ENCODE measurements at regions not wholly inside any gene's neighbourhood (a gene's known extent, or its start where the extent isn't known, plus 50 kb on each side); places are given as distances from the start of the nearest gene placed in this dataset.

DNA sequence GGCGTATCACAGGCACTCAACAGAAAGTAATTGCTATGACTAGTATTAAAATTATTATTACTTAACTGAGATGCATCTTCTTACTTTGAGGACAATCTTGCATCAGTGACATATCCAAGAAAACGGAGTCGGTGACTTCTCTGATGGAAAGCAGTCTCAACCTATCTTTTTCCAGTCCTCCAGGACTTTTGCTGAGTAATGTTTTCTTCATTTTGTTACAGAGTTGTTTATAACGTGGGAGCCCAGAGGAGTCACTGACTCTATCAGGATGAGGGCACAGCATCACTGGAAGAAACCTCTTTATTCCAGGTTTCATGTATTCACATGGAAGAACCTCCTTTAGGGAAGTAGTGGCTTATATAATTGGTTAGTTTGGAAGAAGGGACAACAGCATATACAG lies 51.5 kb upstream of the MELK start:
- POLR2A ChIA-PET = no interaction called here
- no peak overlapping the region for H2AFZ ChIP-seq (ENCODE audit: low read depth, low read length, poor library complexity, severe bottlenecking)
- no peaks in the 10 kb centered on the region for H3K79me2 ChIP-seq (ENCODE audit: insufficient read depth, low read length)
- CTCF ChIA-PET = no interaction called here
- no peak overlapping the region for H3K9ac ChIP-seq (ENCODE audit: low read length)
- intact Hi-C loops (cut with micrococcal nuclease) = no loop called here
- no peak for ATAC-seq
- RAD21 ChIA-PET (ENCODE audit: low non-redundant PET in 1 of 2, low total read pairs in 2 of 2, uncharacterized antibody in 2 of 2, unreplicated experiment in 2 of 2) = no interaction called here
- H3K27ac ChIP-seq (ENCODE audit: low read depth, low read length) = no peak overlapping the region
- H3K4me1 ChIP-seq (ENCODE audit: control insufficient read depth in 1 of 2, insufficient read depth in 2 of 2, low read length in 2 of 2) = no peaks in the 10 kb centered on the region
- H3K9me3 ChIP-seq (ENCODE audit: control insufficient read depth in 1 of 2, insufficient read depth in 1 of 2, low read depth in 1 of 2, low read length in 2 of 2) = no peaks in the 10 kb centered on the region
- no peaks in the 10 kb centered on the region for H3K36me3 ChIP-seq (ENCODE audit: control insufficient read depth in 1 of 2, insufficient read depth in 2 of 2, low read length in 2 of 2)
- H3K27me3 ChIP-seq (ENCODE audit: insufficient read depth, low read length) = no peaks in the 10 kb centered on the region
- TF ChIP-seq EZH2phosphoT487 (IDR thresholded peaks at IDR 0.05; ENCODE audit: borderline replicate concordance) (no peak), SP1 (IDR thresholded peaks at IDR 0.05; ENCODE audit: low read depth) (no peak), CBX3 (IDR thresholded peaks at IDR 0.05; ENCODE audit: low read depth) (no peak), POLR2A (IDR thresholded peaks at IDR 0.05; ENCODE audit: borderline replicate concordance, extremely low read depth, insufficient read depth, insufficient read length) (no peak), YY1 (IDR thresholded peaks at IDR 0.05; ENCODE audit: extremely low read depth, insufficient replicate concordance, low read depth, low read length) (no peak), SIN3A (IDR thresholded peaks at IDR 0.05; ENCODE audit: low read depth) (no peak), CEBPB (IDR thresholded peaks at IDR 0.05; ENCODE audit: low read depth) (no peak), EGR1 (IDR thresholded peaks at IDR 0.05; ENCODE audit: low read depth) (no peak), RAD21 (IDR thresholded peaks at IDR 0.05; ENCODE audit: low read depth) (no peak), JUND (IDR thresholded peaks at IDR 0.05) (no peak), ZFX (IDR thresholded peaks at IDR 0.05) (no peak)
- TF ChIP-seq, protein P1, sequence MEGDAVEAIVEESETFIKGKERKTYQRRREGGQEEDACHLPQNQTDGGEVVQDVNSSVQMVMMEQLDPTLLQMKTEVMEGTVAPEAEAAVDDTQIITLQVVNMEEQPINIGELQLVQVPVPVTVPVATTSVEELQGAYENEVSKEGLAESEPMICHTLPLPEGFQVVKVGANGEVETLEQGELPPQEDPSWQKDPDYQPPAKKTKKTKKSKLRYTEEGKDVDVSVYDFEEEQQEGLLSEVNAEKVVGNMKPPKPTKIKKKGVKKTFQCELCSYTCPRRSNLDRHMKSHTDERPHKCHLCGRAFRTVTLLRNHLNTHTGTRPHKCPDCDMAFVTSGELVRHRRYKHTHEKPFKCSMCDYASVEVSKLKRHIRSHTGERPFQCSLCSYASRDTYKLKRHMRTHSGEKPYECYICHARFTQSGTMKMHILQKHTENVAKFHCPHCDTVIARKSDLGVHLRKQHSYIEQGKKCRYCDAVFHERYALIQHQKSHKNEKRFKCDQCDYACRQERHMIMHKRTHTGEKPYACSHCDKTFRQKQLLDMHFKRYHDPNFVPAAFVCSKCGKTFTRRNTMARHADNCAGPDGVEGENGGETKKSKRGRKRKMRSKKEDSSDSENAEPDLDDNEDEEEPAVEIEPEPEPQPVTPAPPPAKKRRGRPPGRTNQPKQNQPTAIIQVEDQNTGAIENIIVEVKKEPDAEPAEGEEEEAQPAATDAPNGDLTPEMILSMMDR (IDR thresholded peaks at IDR 0.05 in 2 of 3, conservative IDR thresholded peaks at IDR 0.05 in 1 of 3; ENCODE audit: borderline replicate concordance in 1 of 3, insufficient read depth in 1 of 3, low read depth in 2 of 3, low read length in 2 of 3) = no peak
- TF ChIP-seq, protein P2, sequence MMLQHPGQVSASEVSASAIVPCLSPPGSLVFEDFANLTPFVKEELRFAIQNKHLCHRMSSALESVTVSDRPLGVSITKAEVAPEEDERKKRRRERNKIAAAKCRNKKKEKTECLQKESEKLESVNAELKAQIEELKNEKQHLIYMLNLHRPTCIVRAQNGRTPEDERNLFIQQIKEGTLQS (IDR thresholded peaks at IDR 0.05) = no peak
- TF ChIP-seq, protein P3, sequence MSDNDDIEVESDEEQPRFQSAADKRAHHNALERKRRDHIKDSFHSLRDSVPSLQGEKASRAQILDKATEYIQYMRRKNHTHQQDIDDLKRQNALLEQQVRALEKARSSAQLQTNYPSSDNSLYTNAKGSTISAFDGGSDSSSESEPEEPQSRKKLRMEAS (IDR thresholded peaks at IDR 0.05) = no peak
- H4K20me1 ChIP-seq (ENCODE audit: insufficient read depth) = no peaks in the 10 kb centered on the region
- no peak for DNase-seq (ENCODE audit: low read depth, low spot score)
- no peak overlapping the region for H3K4me3 ChIP-seq (replicated peaks in 1 of 2; ENCODE audit: low read depth in 1 of 2, low read length in 2 of 2)
- H3K9me2 ChIP-seq (ENCODE audit: insufficient read depth) = no peaks in the 10 kb centered on the region
- H3K4me2 ChIP-seq (ENCODE audit: low read length) = no peak overlapping the region
- no TSS peak for BruUV-seq (replicated peaks)

Measured in HCT116 (cell line).